ENCODE measurements at regions not wholly inside any gene's neighbourhood (a gene's known extent, or its start where the extent isn't known, plus 50 kb on each side); places are given as distances from the start of the nearest gene placed in this dataset.

DNA sequence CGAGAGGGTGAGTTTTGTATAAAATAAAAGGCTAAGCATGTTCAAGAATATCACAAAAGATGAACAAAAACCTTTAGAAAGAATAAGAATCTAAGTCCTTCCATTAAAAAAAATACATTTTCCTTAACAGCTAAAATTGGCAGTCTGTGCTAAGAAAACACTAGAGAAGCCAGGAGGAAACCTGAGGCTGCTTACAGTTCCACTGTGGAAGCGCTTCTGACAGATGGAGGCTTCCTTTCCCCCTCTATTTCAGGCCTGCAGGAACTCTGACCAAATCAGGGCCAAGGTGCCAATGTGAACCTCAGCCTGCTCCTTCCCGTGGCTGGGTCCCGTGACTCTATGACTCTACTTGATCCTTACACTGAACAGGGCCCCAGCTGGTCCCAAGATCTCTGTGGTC is 108.1 kb upstream of the ARHGAP28 start:
- TF ChIP-seq SMC3 (IDR thresholded peaks at IDR 0.05; ENCODE audit: low read length) (no peak), GZF1 (CRISPR knock-in tag; IDR thresholded peaks at IDR 0.05) (no peak), BRCA1 (CRISPR knock-in tag; IDR thresholded peaks at IDR 0.05) (no peak), EZH2 (conservative IDR thresholded peaks at IDR 0.05; ENCODE audit: low read depth, low read length) (no peak), GTF3A (CRISPR knock-in tag; conservative IDR thresholded peaks at IDR 0.05) (no peak), FIP1L1 (IDR thresholded peaks at IDR 0.05; ENCODE audit: borderline replicate concordance, insufficient read depth, low read depth, low read length) (no peak), MTF1 (CRISPR knock-in tag; IDR thresholded peaks at IDR 0.05) (no peak), ZNF772 (CRISPR knock-in tag; IDR thresholded peaks at IDR 0.05) (no peak), ESRRA (CRISPR knock-in tag; IDR thresholded peaks at IDR 0.05; ENCODE audit: low read depth) (no peak)
- TF ChIP-seq, protein P1, sequence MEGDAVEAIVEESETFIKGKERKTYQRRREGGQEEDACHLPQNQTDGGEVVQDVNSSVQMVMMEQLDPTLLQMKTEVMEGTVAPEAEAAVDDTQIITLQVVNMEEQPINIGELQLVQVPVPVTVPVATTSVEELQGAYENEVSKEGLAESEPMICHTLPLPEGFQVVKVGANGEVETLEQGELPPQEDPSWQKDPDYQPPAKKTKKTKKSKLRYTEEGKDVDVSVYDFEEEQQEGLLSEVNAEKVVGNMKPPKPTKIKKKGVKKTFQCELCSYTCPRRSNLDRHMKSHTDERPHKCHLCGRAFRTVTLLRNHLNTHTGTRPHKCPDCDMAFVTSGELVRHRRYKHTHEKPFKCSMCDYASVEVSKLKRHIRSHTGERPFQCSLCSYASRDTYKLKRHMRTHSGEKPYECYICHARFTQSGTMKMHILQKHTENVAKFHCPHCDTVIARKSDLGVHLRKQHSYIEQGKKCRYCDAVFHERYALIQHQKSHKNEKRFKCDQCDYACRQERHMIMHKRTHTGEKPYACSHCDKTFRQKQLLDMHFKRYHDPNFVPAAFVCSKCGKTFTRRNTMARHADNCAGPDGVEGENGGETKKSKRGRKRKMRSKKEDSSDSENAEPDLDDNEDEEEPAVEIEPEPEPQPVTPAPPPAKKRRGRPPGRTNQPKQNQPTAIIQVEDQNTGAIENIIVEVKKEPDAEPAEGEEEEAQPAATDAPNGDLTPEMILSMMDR (CRISPR knock-in tag; IDR thresholded peaks at IDR 0.05): no peak
- TF ChIP-seq, protein P2, sequence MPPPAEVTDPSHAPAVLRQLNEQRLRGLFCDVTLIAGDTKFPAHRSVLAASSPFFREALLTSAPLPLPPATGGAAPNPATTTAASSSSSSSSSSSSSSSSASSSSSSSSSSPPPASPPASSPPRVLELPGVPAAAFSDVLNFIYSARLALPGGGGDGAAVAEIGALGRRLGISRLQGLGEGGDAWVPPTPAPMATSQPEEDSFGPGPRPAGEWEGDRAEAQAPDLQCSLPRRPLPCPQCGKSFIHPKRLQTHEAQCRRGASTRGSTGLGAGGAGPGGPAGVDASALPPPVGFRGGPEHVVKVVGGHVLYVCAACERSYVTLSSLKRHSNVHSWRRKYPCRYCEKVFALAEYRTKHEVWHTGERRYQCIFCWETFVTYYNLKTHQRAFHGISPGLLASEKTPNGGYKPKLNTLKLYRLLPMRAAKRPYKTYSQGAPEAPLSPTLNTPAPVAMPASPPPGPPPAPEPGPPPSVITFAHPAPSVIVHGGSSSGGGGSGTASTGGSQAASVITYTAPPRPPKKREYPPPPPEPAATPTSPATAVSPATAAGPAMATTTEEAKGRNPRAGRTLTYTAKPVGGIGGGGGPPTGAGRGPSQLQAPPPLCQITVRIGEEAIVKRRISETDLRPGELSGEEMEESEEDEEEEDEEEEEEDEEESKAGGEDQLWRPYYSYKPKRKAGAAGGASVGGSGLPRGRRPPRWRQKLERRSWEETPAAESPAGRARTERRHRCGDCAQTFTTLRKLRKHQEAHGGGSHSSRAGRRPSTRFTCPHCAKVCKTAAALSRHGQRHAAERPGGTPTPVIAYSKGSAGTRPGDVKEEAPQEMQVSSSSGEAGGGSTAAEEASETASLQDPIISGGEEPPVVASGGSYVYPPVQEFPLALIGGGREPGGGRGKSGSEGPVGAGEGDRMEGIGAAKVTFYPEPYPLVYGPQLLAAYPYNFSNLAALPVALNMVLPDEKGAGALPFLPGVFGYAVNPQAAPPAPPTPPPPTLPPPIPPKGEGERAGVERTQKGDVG (CRISPR knock-in tag; IDR thresholded peaks at IDR 0.05; ENCODE audit: borderline replicate concordance): no peak
